DOHH2 (cell line): ENCODE measurements at regions not wholly inside any gene's neighbourhood (a gene's known extent, or its start where the extent isn't known, plus 50 kb on each side); places are given as distances from the start of the nearest gene placed in this dataset.

Experiments
- H3F3A ChIP-seq: fragments of 200-600 bp; sonication (generic), shearing (Covaris generic); 2 replicates; pipeline ENCODE4 v1.6.0; 2016; ENCODE audit warnings: antibody characterized with exemption, mild to moderate bottlenecking; ENCODE audit not compliant: control insufficient read depth, insufficient read depth
- H3K27ac ChIP-seq: fragments of 200-600 bp; sonication (generic); 2 replicates; pipeline ENCODE4 v1.5.1; 2014; ENCODE audit warnings: low read depth, mild to moderate bottlenecking, low read length, moderate library complexity
- H3K27me3 ChIP-seq: fragments of 200-600 bp; sonication (generic); 2 replicates; pipeline ENCODE4 v1.6.1; 2014; ENCODE audit warnings: mild to moderate bottlenecking, low read length, mixed read lengths; ENCODE audit not compliant: control insufficient read depth
- H3K36me3 ChIP-seq: fragments of 200-600 bp; sonication (generic); 2 replicates; pipeline ENCODE4 v1.6.1; 2014; ENCODE audit warnings: mild to moderate bottlenecking, low read length, moderate library complexity, mixed read lengths; ENCODE audit not compliant: control insufficient read depth
- H3K4me1 ChIP-seq: fragments of 200-600 bp; sonication (generic); 2 replicates; pipeline ENCODE4 v1.6.1; 2014; ENCODE audit warnings: mild to moderate bottlenecking, low read length, mixed read lengths; ENCODE audit not compliant: control insufficient read depth
- H3K4me2 ChIP-seq: fragments of 200-600 bp; sonication (generic); 2 replicates; pipeline ENCODE4 v1.6.0; 2014; ENCODE audit warnings: mild to moderate bottlenecking, low read length, moderate library complexity
- H3K4me3 ChIP-seq: fragments of 200-600 bp; sonication (generic); 2 replicates; pipeline ENCODE4 v1.5.1; 2014; ENCODE audit warnings: mild to moderate bottlenecking, low read length, mixed read lengths
- H3K79me2 ChIP-seq: fragments of 200-600 bp; sonication (generic); 2 replicates; pipeline ENCODE4 v1.6.1; 2014; ENCODE audit warnings: mild to moderate bottlenecking, low read length, mixed read lengths; ENCODE audit not compliant: control insufficient read depth
- H3K9me2 ChIP-seq: fragments of 200-600 bp; sonication (generic); replicated peaks from 2 replicates; pipeline ENCODE4 v1.6.1; 2014; ENCODE audit warnings: mild to moderate bottlenecking, low read length, mixed read lengths; ENCODE audit not compliant: control insufficient read depth
- H3K9me3 ChIP-seq: fragments of 200-600 bp; sonication (generic); 2 replicates; pipeline ENCODE4 v1.6.1; 2014; ENCODE audit warnings: antibody characterized with exemption, low read length, mixed read lengths; ENCODE audit not compliant: control insufficient read depth, insufficient read depth
- H4K20me1 ChIP-seq: fragments of 200-600 bp; sonication (generic); 2 replicates; pipeline ENCODE4 v1.6.0; 2014; ENCODE audit warnings: low read depth, mild to moderate bottlenecking, antibody characterized with exemption, low read length, moderate library complexity; ENCODE audit not compliant: control insufficient read depth, insufficient read depth
- CTCF ChIP-seq: fragments of 200-600 bp; sonication (generic); IDR thresholded peaks from one replicate; pipeline ENCODE4 v1.5.1; 2014; ENCODE audit warnings: antibody characterized with exemption, mild to moderate bottlenecking, low read depth, low read length; ENCODE audit not compliant: poor library complexity, severe bottlenecking
- EZH2phosphoT487 ChIP-seq: fragments of 200-600 bp; sonication (generic); IDR thresholded peaks from 2 replicates; pipeline ENCODE4 v1.6.1; 2017; ENCODE audit warnings: borderline replicate concordance, mild to moderate bottlenecking, antibody characterized with exemption, low read length, moderate library complexity, mixed read lengths

DNA sequence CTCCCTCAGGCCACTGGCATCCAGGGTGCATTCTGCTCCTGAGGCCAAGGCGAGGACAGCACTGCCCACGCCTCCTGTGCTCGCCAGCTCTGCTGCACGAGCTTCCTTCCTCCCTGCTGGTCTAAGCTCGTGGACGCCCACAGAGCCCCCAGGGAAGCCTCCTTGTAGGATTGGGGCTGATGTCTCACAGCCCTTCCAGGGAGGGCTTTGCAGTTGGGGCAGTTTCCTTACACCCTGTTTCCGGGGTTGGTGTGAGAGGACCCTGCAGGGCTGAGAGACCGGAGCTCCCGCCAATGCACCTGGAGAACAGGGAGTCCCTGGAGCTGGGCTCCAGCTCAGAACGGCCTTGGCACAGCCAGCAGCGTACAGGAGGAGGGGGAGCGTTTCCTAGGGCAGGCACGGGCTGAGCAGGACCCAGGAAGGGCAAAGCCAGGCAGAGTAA lies 172.4 kb upstream of the PDE10A start:
- H3K9me3 ChIP-seq, result no peaks in the 10 kb centered on the region
- H3K4me2 ChIP-seq, result no peak overlapping the region
- no peaks in the 10 kb centered on the region for H3K4me1 ChIP-seq
- no peaks in the 10 kb centered on the region for H3K36me3 ChIP-seq
- H3K9me2 ChIP-seq, result no peaks in the 10 kb centered on the region
- H4K20me1 ChIP-seq, result no peaks in the 10 kb centered on the region
- no peaks in the 10 kb centered on the region for H3K27me3 ChIP-seq
- no peak overlapping the region for H3K27ac ChIP-seq
- TF ChIP-seq EZH2phosphoT487 (no peak), CTCF (no peak)
- no peaks in the 10 kb centered on the region for H3F3A ChIP-seq
- no peaks in the 10 kb centered on the region for H3K79me2 ChIP-seq
- no peak overlapping the region for H3K4me3 ChIP-seq

DNA sequence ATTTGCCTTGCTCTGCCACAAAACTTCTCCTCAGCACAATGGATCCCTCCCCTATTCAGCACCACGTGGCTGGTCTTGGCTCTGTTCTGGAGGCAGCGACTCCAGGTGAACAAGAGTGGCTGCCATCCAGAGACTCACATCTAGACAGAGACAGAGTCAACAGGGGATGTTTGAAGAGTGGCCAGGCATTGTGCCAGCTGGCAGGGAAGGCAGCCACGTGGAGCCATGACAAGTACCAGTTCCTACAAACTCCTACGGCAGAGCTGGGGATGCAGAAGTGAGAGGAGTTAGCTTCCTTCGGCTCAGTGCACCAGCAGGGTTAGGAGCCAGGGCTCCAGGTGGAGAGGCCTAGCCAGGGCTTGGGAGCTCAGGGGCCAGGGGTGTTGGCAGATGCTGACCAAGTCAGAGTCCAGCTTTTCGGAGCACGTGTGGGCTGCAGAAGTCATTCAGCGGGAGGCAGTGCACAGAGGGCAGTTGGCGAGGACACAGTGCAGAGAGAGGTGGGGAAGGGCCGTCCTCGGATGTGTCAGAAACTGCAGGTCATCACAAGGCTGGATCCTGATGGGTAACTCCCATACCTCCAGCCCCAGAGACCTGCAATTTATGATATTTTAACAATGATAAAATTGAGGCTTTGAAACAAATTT lies 171.7 kb upstream of the PDE10A start:
- Histone ChIP-seq H3K36me3 (no peaks in the 10 kb centered on the region), H4K20me1 (no peaks in the 10 kb centered on the region), H3K79me2 (no peaks in the 10 kb centered on the region), H3K4me3 (no peak overlapping the region), H3K9me2 (no peaks in the 10 kb centered on the region), H3K27ac (no peak overlapping the region), H3F3A (no peaks in the 10 kb centered on the region), H3K4me1 (no peaks in the 10 kb centered on the region), H3K4me2 (no peak overlapping the region), H3K27me3 (no peaks in the 10 kb centered on the region), H3K9me3 (no peaks in the 10 kb centered on the region)
- TF ChIP-seq CTCF, result no peak

DNA sequence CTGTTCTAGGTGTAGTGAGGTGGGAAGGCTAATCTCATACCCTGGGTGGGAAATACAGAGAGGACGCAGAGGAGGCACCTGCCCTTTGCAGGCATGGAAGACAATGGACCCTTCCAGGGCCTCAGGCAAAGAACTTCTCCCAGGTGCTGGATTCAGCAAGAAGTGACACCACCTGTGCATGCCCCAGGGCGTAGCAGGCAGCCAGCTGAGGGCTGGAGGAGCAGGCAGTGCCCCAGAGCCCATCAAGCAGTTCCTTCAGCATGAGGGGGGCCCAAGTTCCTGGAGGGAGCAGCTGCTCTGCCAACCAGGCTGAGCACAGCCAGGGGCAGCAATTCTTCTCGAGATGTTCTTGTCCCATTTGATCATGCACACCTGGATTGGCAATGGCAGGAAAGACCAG lies 170.3 kb upstream of the PDE10A start:
- H3K27ac ChIP-seq, result no peak overlapping the region
- H3K9me2 ChIP-seq, result no peaks in the 10 kb centered on the region
- no peaks in the 10 kb centered on the region for H3K79me2 ChIP-seq
- TF ChIP-seq CTCF (no peak), EZH2phosphoT487 (no peak)
- no peaks in the 10 kb centered on the region for H4K20me1 ChIP-seq
- no peaks in the 10 kb centered on the region for H3K27me3 ChIP-seq
- H3K4me2 ChIP-seq, result no peak overlapping the region
- H3K4me3 ChIP-seq, result no peak overlapping the region
- no peaks in the 10 kb centered on the region for H3K36me3 ChIP-seq
- no peaks in the 10 kb centered on the region for H3K9me3 ChIP-seq
- no peaks in the 10 kb centered on the region for H3K4me1 ChIP-seq
- no peaks in the 10 kb centered on the region for H3F3A ChIP-seq
